Brain microvascular endothelial cell (primary cell): ENCODE measurements at regions not wholly inside any gene's neighbourhood (a gene's known extent, or its start where the extent isn't known, plus 50 kb on each side); places are given as distances from the start of the nearest gene placed in this dataset.

Experiments
- DNase-seq: peaks from one replicate; pipeline ENCODE4 v3.0.0-alpha.2; 2020
- H3K27ac ChIP-seq: fragments of 250-450 bp; sonication (Bioruptor Pico); 2 replicates; pipeline ENCODE4 v1.5.1; 2020; ENCODE audit warnings: mild to moderate bottlenecking, moderate library complexity
- H3K27me3 ChIP-seq: fragments of 250-450 bp; sonication (Bioruptor Pico); replicated peaks from 2 replicates; pipeline ENCODE4 v1.5.1; 2020; ENCODE audit warnings: mild to moderate bottlenecking
- H3K36me3 ChIP-seq: fragments of 250-450 bp; sonication (Bioruptor Pico); replicated peaks from 2 replicates; pipeline ENCODE4 v1.5.1; 2020; ENCODE audit warnings: mild to moderate bottlenecking
- H3K4me3 ChIP-seq: 2 replicates; pipeline ENCODE4 v1.5.1; 2011; ENCODE audit warnings: low read depth, mild to moderate bottlenecking, control low read depth, low read length, moderate library complexity
- CTCF ChIP-seq: IDR thresholded peaks from 2 replicates; pipeline ENCODE4 v1.5.1; 2011; ENCODE audit warnings: low read depth, mild to moderate bottlenecking, moderate library complexity, low read length, control low read depth, inconsistent platforms; ENCODE audit errors: missing control alignments
- in situ Hi-C: cut with HindIII; loops from 2 replicates; pipeline ENCODE4 v1.10.0; 2017; ENCODE audit warnings: low sequenced_read_pairs, low pct_ligation_motif_present

DNA sequence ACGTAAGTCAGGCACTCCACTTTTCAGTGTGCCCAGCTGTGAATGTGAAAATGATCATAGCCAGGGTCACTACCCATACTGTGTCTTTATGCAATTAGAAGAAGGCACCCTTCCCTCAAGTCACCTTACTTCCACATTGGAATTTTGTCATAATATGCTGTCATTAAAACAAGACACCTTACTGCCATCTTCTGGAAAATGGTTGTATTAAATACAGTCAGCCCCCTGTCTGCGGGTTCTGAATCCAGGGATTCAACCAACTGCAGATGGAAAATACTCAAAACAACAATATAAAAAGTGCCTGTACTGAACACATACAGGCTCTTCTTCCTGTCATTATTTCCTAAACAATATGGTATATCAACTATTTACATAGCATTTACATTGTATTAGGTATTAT lies 70.2 kb upstream of the TBX5 start:
- Histone ChIP-seq H3K36me3 (no peaks in the 10 kb centered on the region), H3K27me3 (peaks cover 26% of the 10 kb centered on the region), H3K27ac (no peak overlapping the region), H3K4me3 (no peak overlapping the region)
- no peak for TF ChIP-seq CTCF
- DNase-seq, result no peak
- in situ Hi-C loops, result no loop called here

DNA sequence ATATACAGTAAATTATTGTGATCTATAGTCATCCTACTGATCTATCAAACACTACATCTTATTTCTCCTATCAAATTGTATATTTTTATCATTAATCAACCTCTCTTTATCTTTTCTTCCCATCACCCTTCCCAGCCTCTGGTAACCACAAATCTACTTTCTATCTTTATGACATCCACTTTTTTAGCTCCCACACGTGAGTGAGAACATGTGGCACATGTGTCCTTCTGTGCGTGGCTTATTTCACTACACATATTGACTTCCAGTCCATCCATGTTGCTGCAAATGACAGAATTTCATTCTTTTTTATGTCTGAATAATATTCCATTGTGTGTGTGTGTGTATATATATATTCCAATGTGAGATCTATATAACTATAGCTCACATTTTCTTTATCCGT lies 67.8 kb upstream of the TBX5 start:
- in situ Hi-C loops, result no loop called here

DNA sequence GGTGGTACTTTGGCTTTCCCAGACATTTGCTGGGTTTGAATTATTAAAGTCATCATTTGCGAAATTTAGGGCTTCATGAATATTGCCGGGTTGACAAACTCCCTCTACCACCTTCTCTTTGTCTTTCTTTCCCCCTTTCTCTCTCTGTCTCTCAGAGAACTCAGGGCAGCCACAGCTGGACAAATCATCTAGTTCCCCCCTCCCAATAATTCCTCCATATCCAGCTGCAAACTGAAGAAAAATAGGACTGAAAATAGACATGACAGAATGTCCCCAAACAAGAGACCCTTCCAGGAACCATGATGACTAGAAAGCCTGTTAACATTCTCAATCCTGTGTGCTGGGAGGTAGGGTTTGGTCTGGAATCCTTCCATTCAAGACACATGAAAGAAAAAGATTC lies 67.1 kb upstream of the TBX5 start:
- Histone ChIP-seq H3K27ac (no peak overlapping the region), H3K36me3 (no peaks in the 10 kb centered on the region), H3K27me3 (no peaks in the 10 kb centered on the region), H3K4me3 (no peak overlapping the region)
- TF ChIP-seq CTCF, result no peak
- in situ Hi-C loops, result no loop called here
- no peak for DNase-seq

More for the DNA sequence above, 67.8 kb upstream of the TBX5 start:
- DNase-seq, result no peak
- no peak overlapping the region for H3K27ac ChIP-seq
- peaks cover 6% of the 10 kb centered on the region for H3K27me3 ChIP-seq
- TF ChIP-seq CTCF, result no peak
- no peaks in the 10 kb centered on the region for H3K36me3 ChIP-seq
- no peak overlapping the region for H3K4me3 ChIP-seq

DNA sequence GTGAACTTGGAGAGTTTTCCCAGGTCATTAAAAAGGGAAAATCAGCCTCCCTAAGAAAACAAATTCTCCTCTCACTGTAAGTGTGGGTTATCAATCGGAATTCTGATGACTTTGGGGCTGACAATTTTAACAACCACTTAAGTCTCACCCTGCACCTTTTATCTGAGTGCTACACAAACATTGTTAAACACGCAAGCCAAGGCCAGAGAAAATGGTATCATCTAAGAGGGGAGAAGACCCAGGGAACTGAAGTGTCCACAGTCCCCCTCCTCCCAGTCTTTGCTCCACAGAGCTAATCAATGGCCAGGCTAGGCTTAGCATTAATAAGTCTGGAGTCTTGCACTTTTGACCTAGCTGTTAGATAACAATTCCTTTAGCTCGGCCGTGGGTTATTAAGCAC lies 51.7 kb upstream of the TBX5 start:
- H3K36me3 ChIP-seq, result no peaks in the 10 kb centered on the region
- no peak for DNase-seq
- no peaks in the 10 kb centered on the region for H3K27me3 ChIP-seq
- H3K4me3 ChIP-seq, result no peak overlapping the region
- no peak overlapping the region for H3K27ac ChIP-seq
- in situ Hi-C loops, result no loop called here
- TF ChIP-seq CTCF, result no peak
